Mucosa of descending colon (tissue), 3 donors: ENCODE measurements at regions not wholly inside any gene's neighbourhood (a gene's known extent, or its start where the extent isn't known, plus 50 kb on each side); places are given as distances from the start of the nearest gene placed in this dataset.
"Not testable (repeated sequence)": the region's sequence is repeated elsewhere in the genome, so short reads cannot be mapped to it uniquely, and the experiment has no call there.

Experiments used
- ATAC-seq: fragments of 200-7000 bp; cut with Tn5 transposase; one replicate; pipeline ENCODE4 v1.9.1; 2020; ENCODE audit warnings: mild to moderate bottlenecking, moderate library complexity
- DNase-seq, 3 donors: peaks; one replicate each; pipeline ENCODE4 v3.0.0-alpha.2; 2020
- H3K36me3 ChIP-seq: fragments of 200-600 bp; one replicate; pipeline ENCODE4 v1.8.0; 2021; ENCODE audit warnings: low read depth, mild to moderate bottlenecking
- H3K4me1 ChIP-seq: fragments of 200-600 bp; one replicate; pipeline ENCODE4 v1.8.0; 2021; ENCODE audit warnings: low read depth, mild to moderate bottlenecking
- H3K4me3 ChIP-seq: fragments of 200-600 bp; one replicate; pipeline ENCODE4 v1.8.0; 2021; ENCODE audit warnings: mild to moderate bottlenecking
- H3K9me3 ChIP-seq: fragments of 200-600 bp; one replicate; pipeline ENCODE4 v1.8.0; 2021; ENCODE audit warnings: mild to moderate bottlenecking
- CTCF ChIP-seq: fragments of 200-600 bp; IDR thresholded peaks from one replicate; pipeline ENCODE4 v1.8.0; 2022; ENCODE audit warnings: antibody characterized with exemption, mild to moderate bottlenecking
- intact Hi-C, 2 donors: fragments of 100-400 bp; cut with DNase I in 1 of 2; cut with micrococcal nuclease in 1 of 2; formaldehyde crosslinking; loops; one replicate each; pipeline versions ENCODE4 v1.11.0 to v1.11.1; 2022; cut with DNase I, micrococcal nuclease
- donor health status: DM: no; HTN: no; CAD: no; lungs with moderate emphysema.
- donor health status: DM: no; HTN: no; CAD: no.
- donor health status: DM: no; HTN: yes; CAD: no.

GRCh38 chr22:49512487-49513165, 315.0 kb downstream of the BRD1 start:
- no peaks in the 10 kb centered on the region for H3K36me3 ChIP-seq
- no peak for TF ChIP-seq CTCF
- intact Hi-C loops = no loop called here
- ATAC-seq (no peak), DNase-seq (no peak)
- no peak overlapping the region for H3K4me3 ChIP-seq
- H3K4me1 ChIP-seq = no peaks in the 10 kb centered on the region
- H3K9me3 ChIP-seq = peaks cover 10% of the 10 kb centered on the region

- H3K4me1 ChIP-seq, DNase-seq, ATAC-seq, H3K36me3 ChIP-seq, H3K4me3 ChIP-seq, intact Hi-C loops: not testable (repeated sequence)
- H3K9me3 ChIP-seq = peaks cover 10% of the 10 kb centered on the region
Measured at GRCh38 chr22:49511393-49512189, 316.1 kb downstream of the BRD1 start.

- no peak overlapping the region for H3K4me3 ChIP-seq
- no peaks in the 10 kb centered on the region for H3K4me1 ChIP-seq
- peaks cover 10% of the 10 kb centered on the region for H3K9me3 ChIP-seq
- no peak for TF ChIP-seq CTCF
- ATAC-seq (no peak), DNase-seq (no peak)
- intact Hi-C loops = no loop called here
- H3K36me3 ChIP-seq = no peaks in the 10 kb centered on the region
Measured at GRCh38 chr22:49510718-49511117, 317.0 kb downstream of the BRD1 start.

GRCh38 chr22:49509016-49509415, 318.7 kb downstream of the BRD1 start:
- no peak for ATAC-seq
- DNase-seq = no peak
- intact Hi-C loops = no loop called here
- no peak for TF ChIP-seq CTCF
- Histone ChIP-seq H3K4me1 (no peaks in the 10 kb centered on the region), H3K4me3 (no peak overlapping the region), H3K9me3 (peaks cover 10% of the 10 kb centered on the region), H3K36me3 (no peaks in the 10 kb centered on the region)

- TF ChIP-seq CTCF = no peak
- Histone ChIP-seq H3K4me1 (no peaks in the 10 kb centered on the region), H3K4me3 (no peak overlapping the region), H3K9me3 (peaks cover 10% of the 10 kb centered on the region), H3K36me3 (no peaks in the 10 kb centered on the region)
- intact Hi-C loops = no loop called here
- no peak for ATAC-seq
- no peak for DNase-seq
Measured at GRCh38 chr22:49508561-49508960, 319.1 kb downstream of the BRD1 start.

- intact Hi-C loops = no loop called here
- no peak overlapping the region for H3K4me3 ChIP-seq
- H3K36me3 ChIP-seq = no peaks in the 10 kb centered on the region
- H3K4me1 ChIP-seq = no peaks in the 10 kb centered on the region
- H3K9me3 ChIP-seq = peaks cover 10% of the 10 kb centered on the region
- DNase-seq (no peak), ATAC-seq (no peak)
- no peak for TF ChIP-seq CTCF
Measured at GRCh38 chr22:49507607-49508292, 319.9 kb downstream of the BRD1 start.
